Mesendoderm (in vitro differentiated cells): ENCODE measurements at regions not wholly inside any gene's neighbourhood (a gene's known extent, or its start where the extent isn't known, plus 50 kb on each side); places are given as distances from the start of the nearest gene placed in this dataset.

Experiments
- DNase-seq: peaks from one replicate; pipeline ENCODE4 v3.0.0; 2013
- H2AK5ac ChIP-seq: 2 replicates; pipeline ENCODE4 v1.6.1; 2013; ENCODE audit warnings: low read length, inconsistent platforms
- H2BK120ac ChIP-seq: 2 replicates; pipeline ENCODE4 v1.6.1; 2013; ENCODE audit warnings: low read depth, mild to moderate bottlenecking, low read length, moderate library complexity, mixed read lengths
- H2BK15ac ChIP-seq: replicated peaks from 2 replicates; pipeline ENCODE4 v1.6.1; 2013; ENCODE audit warnings: low read depth, mild to moderate bottlenecking, moderate library complexity
- H2BK5ac ChIP-seq: 2 replicates; pipeline ENCODE4 v1.6.1; 2013; ENCODE audit warnings: low read length, inconsistent platforms
- H3K18ac ChIP-seq: 2 replicates; pipeline ENCODE4 v1.6.1; 2013; ENCODE audit warnings: mild to moderate bottlenecking, low read length, mixed read lengths
- H3K23ac ChIP-seq: one replicate; pipeline ENCODE4 v1.6.1; 2013; ENCODE audit warnings: low read length
- H3K27ac ChIP-seq: 2 replicates; pipeline ENCODE4 v1.5.1; 2013; ENCODE audit warnings: low read depth, mild to moderate bottlenecking, inconsistent platforms, low read length, moderate library complexity
- H3K27me3 ChIP-seq: 2 replicates; pipeline ENCODE4 v1.6.1; 2013; ENCODE audit warnings: low read length, control low read depth, mild to moderate bottlenecking, inconsistent platforms; ENCODE audit not compliant: insufficient read depth, poor library complexity
- H3K36me3 ChIP-seq: 2 replicates; pipeline ENCODE4 v1.6.1; 2013; ENCODE audit warnings: low read length, inconsistent platforms; ENCODE audit not compliant: control insufficient read depth, insufficient read depth
- H3K4ac ChIP-seq: one replicate; pipeline ENCODE4 v1.6.1; 2013; ENCODE audit warnings: low read depth, mild to moderate bottlenecking, low read length, moderate library complexity
- H3K4me1 ChIP-seq: 2 replicates; pipeline ENCODE4 v1.6.1; 2013; ENCODE audit warnings: low read depth, low read length, inconsistent platforms; ENCODE audit not compliant: control insufficient read depth
- H3K4me2 ChIP-seq: 2 replicates; pipeline ENCODE4 v1.6.1; 2013; ENCODE audit warnings: low read length
- H3K4me3 ChIP-seq: 2 replicates; pipeline ENCODE4 v1.5.1; 2013; ENCODE audit warnings: mild to moderate bottlenecking, low read length
- H3K56ac ChIP-seq: one replicate; pipeline ENCODE4 v1.6.1; 2013; ENCODE audit warnings: low read length
- H3K79me1 ChIP-seq: 2 replicates; pipeline ENCODE4 v1.6.1; 2013; ENCODE audit warnings: low read length, inconsistent platforms
- H3K79me2 ChIP-seq: 2 replicates; pipeline ENCODE4 v1.6.1; 2013; ENCODE audit warnings: mild to moderate bottlenecking, low read length; ENCODE audit not compliant: control insufficient read depth, insufficient read depth
- H3K9ac ChIP-seq: 2 replicates; pipeline ENCODE4 v1.6.1; 2013; ENCODE audit warnings: low read length, inconsistent platforms
- H4K5ac ChIP-seq: one replicate; pipeline ENCODE4 v1.6.1; 2013; ENCODE audit warnings: low read length
- H4K8ac ChIP-seq: one replicate; pipeline ENCODE4 v1.6.1; 2013; ENCODE audit warnings: low read depth, mild to moderate bottlenecking, control low read depth, low read length, moderate library complexity
- WGBS: extraction: QIAGEN DNeasy Blood & Tissue Kit; methylation state at CpG from one replicate; pipeline ENCODE4 v1.1.7; 2013; ENCODE audit warnings: low lambda C conversion rate, missing lambda C conversion rate; ENCODE audit not compliant: insufficient coverage; ENCODE audit errors: extremely low coverage; 5-methylcytosine and 5-hydroxymethylcytosine counted together

DNA sequence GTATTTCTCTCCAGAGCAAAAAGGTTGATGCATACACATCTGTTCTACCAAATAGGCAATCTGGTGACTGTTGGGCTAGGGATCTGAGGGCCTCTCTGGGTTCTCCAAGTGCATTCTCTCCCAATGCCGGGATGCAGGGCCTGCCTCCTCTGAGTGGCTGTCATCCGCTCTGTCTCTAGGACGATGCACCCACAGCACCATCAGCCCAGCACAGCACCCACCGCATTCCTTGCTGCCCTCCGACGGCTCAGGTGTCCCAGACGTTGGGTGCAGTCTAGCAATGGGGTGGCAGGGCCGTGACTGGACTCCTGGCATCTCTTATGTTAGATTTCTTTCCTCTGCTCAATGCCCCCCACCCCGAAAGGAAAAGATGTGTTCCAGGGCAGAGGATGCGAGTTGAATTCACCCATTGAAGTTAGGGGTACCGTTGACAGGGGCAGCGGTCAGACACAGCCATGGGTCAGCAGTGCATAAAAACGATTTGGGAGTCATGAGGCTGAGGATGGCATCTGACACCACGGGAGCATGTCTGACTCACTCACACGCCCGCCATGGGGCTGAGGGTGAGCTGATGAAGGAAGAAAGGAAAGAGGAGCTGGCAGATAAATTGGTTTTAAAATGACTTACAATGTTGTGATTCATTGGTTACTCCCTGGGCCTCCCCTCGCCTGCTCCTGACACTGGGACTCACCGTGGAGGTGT lies 93.2 kb upstream of the C14orf180 start:
- no peak for DNase-seq
- Histone ChIP-seq H2AK5ac (no peak overlapping the region), H3K79me1 (no peaks in the 10 kb centered on the region), H3K79me2 (no peaks in the 10 kb centered on the region), H3K4me2 (no peak overlapping the region), H3K4ac (no peak overlapping the region), H3K4me3 (no peak overlapping the region), H3K9ac (no peak overlapping the region), H3K18ac (no peak overlapping the region), H3K36me3 (no peaks in the 10 kb centered on the region), H3K27me3 (no peaks in the 10 kb centered on the region), H3K56ac (no peak overlapping the region), H3K4me1 (no peaks in the 10 kb centered on the region), H3K27ac (no peak overlapping the region), H2BK5ac (no peak overlapping the region), H2BK15ac (no peak overlapping the region), H2BK120ac (no peak overlapping the region), H3K23ac (no peak overlapping the region), H4K5ac (no peak overlapping the region), H4K8ac (no peak overlapping the region)
- no CpG with 5 or more reads among the region's 18 CpGs for WGBS

DNA sequence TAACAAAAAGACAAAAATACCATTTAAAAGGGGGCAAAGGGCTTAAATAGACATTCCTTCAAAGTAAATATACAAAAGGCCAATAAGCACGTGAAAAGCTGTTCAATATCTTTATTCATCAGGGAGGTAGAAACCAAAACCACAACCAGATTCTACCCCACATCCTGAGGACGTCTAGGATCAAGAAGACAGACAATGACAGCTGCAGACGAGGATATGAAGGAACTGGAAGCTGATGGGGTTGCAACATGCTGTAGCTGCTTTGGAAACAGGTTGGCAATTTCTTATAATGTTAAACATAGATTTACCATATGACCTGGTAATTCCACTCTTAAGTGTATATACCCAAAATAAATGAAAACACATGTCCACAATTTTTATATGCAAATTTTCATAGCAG lies 85.1 kb upstream of the C14orf180 start:
- H3K27ac ChIP-seq = no peak overlapping the region
- no peaks in the 10 kb centered on the region for H3K36me3 ChIP-seq
- no peak for DNase-seq
- H3K79me2 ChIP-seq = no peaks in the 10 kb centered on the region
- no peak overlapping the region for H2AK5ac ChIP-seq
- no peak overlapping the region for H2BK5ac ChIP-seq
- H2BK15ac ChIP-seq = no peak overlapping the region
- H3K27me3 ChIP-seq = no peaks in the 10 kb centered on the region
- no peak overlapping the region for H3K4me2 ChIP-seq
- H3K79me1 ChIP-seq = no peaks in the 10 kb centered on the region
- no peak overlapping the region for H4K8ac ChIP-seq
- no CpG with 5 or more reads among the region's 3 CpGs for WGBS
- no peak overlapping the region for H3K4me3 ChIP-seq
- no peak overlapping the region for H3K18ac ChIP-seq
- H3K23ac ChIP-seq = no peak overlapping the region
- H3K4ac ChIP-seq = no peak overlapping the region
- H3K4me1 ChIP-seq = no peaks in the 10 kb centered on the region
- H3K9ac ChIP-seq = no peak overlapping the region
- no peak overlapping the region for H2BK120ac ChIP-seq
- no peak overlapping the region for H4K5ac ChIP-seq
- H3K56ac ChIP-seq = no peak overlapping the region

DNA sequence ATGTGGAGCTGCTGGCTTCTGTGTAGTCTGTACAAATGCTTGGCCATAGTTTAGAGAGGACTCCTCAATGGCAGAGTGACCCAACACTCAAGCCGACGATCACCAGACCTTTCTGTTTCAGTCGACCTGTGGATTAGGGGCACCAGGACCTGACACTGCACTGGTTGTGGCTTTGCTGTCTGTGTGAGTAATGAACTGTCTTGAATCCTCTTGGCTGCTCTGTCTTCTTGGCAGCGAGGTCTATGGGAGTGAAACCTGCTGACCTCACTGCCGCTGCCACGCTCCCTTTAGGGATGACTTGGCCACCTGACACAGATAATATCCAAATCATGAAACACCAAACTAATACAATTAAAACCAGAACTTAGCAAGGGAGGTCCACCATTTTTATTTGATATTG lies 83.5 kb upstream of the C14orf180 start:
- Histone ChIP-seq H3K18ac (no peak overlapping the region), H2BK5ac (no peak overlapping the region), H3K4ac (no peak overlapping the region), H4K8ac (no peak overlapping the region), H4K5ac (no peak overlapping the region), H3K23ac (no peak overlapping the region), H2BK120ac (no peak overlapping the region), H2BK15ac (no peak overlapping the region), H3K36me3 (no peaks in the 10 kb centered on the region), H3K27ac (no peak overlapping the region), H3K4me1 (no peaks in the 10 kb centered on the region), H3K27me3 (no peaks in the 10 kb centered on the region), H2AK5ac (no peak overlapping the region), H3K79me2 (no peaks in the 10 kb centered on the region), H3K4me2 (no peak overlapping the region), H3K9ac (no peak overlapping the region), H3K79me1 (no peaks in the 10 kb centered on the region), H3K56ac (no peak overlapping the region), H3K4me3 (no peak overlapping the region)
- DNase-seq = no peak
- WGBS = no CpG with 5 or more reads among the region's 6 CpGs

DNA sequence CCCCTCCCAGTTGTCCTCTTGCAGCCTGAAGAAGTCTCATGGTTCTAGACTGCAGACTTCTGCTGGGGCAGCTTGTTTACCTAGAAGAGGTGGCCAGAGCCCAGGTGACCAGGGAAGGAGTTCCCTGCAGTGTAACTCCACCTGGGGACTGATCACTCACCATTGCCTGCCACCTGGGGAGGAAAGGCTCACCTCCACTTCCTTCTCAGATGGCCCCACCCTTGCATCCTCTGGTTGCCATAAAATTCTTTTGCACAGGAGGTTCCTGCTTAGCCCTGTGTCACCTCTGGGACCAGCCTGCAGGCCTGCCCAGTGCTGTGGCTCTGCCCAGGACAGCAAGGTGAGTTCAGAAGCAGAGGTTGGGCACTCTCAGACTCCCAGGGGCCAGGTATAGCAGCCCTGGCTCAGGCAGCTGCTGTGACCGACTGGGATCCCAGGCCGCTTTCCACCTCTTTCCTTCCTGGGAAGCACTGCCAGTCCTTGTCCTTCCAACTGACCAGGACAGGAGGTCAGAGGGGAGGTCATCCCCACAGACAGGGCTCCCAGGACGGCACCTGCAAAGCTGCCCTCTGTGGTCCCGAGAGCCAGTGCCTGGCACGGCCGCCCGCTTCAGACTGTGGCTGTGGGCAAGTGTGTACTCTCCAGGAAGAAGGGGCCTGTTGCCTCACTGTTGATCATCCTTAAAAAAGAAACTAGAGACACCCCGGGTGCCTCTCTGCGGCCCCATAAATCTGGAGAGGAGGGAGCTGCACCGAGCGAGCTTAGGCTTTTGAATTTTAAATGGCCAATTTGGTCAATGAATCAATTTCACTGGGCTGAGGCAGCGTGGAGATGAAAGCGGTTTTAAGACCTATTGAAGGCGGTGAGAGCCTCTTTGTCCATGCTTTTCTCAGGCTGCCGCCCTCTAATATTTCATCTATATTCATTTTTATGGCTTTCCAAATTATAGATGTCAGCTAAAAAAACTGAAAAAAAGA lies 79.5 kb upstream of the C14orf180 start:
- H3K9ac ChIP-seq = no peak overlapping the region
- H3K4me3 ChIP-seq = no peak overlapping the region
- no peak for DNase-seq

DNA sequence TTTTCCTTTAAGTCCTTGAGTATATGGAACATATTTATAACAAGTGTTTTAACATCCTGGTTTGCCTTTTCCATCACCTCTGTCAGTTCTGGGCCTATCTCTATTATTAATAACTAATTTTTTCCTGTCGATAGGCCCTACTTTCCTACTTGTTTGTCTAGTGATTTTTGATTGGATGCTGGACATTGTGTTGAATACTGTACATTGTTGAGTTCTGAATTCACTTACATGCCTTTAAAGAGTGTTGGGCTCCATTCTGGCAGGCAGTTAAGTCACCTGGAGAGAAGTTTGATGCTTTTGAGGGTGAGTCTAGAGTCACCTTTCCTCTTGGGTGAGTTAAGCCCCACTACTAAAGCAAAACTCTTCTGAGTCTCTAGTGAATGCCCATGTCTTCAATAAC lies 77.5 kb upstream of the C14orf180 start:
- H3K23ac ChIP-seq = no peak overlapping the region
- H3K4me3 ChIP-seq = no peak overlapping the region
- H4K5ac ChIP-seq = no peak overlapping the region
- no peak overlapping the region for H4K8ac ChIP-seq
- no peak overlapping the region for H3K4ac ChIP-seq
- H3K56ac ChIP-seq = no peak overlapping the region
- no peak overlapping the region for H2AK5ac ChIP-seq
- no peaks in the 10 kb centered on the region for H3K79me2 ChIP-seq
- H3K18ac ChIP-seq = no peak overlapping the region
- no peak overlapping the region for H3K4me2 ChIP-seq
- no peak overlapping the region for H3K27ac ChIP-seq
- no peak overlapping the region for H2BK120ac ChIP-seq
- no peaks in the 10 kb centered on the region for H3K4me1 ChIP-seq
- no peak overlapping the region for H2BK15ac ChIP-seq
- H3K79me1 ChIP-seq = no peaks in the 10 kb centered on the region
- H3K27me3 ChIP-seq = no peaks in the 10 kb centered on the region
- no peak overlapping the region for H2BK5ac ChIP-seq
- WGBS = no CpG with 5 or more reads among the region's 1 CpG
- H3K36me3 ChIP-seq = no peaks in the 10 kb centered on the region
- H3K9ac ChIP-seq = no peak overlapping the region
- DNase-seq = no peak

More for the DNA sequence above, 79.5 kb upstream of the C14orf180 start:
- no peak overlapping the region for H3K18ac ChIP-seq
- no peak overlapping the region for H3K4me2 ChIP-seq
- no peaks in the 10 kb centered on the region for H3K79me2 ChIP-seq
- no CpG with 5 or more reads among the region's 15 CpGs for WGBS
- no peaks in the 10 kb centered on the region for H3K27me3 ChIP-seq
- H3K23ac ChIP-seq = no peak overlapping the region
- no peak overlapping the region for H2AK5ac ChIP-seq
- H2BK15ac ChIP-seq = no peak overlapping the region
- no peak overlapping the region for H4K5ac ChIP-seq
- H4K8ac ChIP-seq = no peak overlapping the region
- no peak overlapping the region for H3K4ac ChIP-seq
- H3K56ac ChIP-seq = no peak overlapping the region
- no peak overlapping the region for H3K27ac ChIP-seq
- no peaks in the 10 kb centered on the region for H3K4me1 ChIP-seq
- no peak overlapping the region for H2BK120ac ChIP-seq
- H2BK5ac ChIP-seq = no peak overlapping the region
- no peaks in the 10 kb centered on the region for H3K36me3 ChIP-seq
- H3K79me1 ChIP-seq = no peaks in the 10 kb centered on the region
